MCF 10A (cell line): ENCODE measurements at regions not wholly inside any gene's neighbourhood (a gene's known extent, or its start where the extent isn't known, plus 50 kb on each side); places are given as distances from the start of the nearest gene placed in this dataset.
A peak's percentile ranks its signal among the peaks of the same experiment; 100 is the strongest.

ENCODE experiments used
- BruUV-seq: library from RNA; stranded (reverse); fragments of 400-500 nt; replicated peaks from 2 replicates; lab custom pipeline; 2021; lab: Mats Ljungman, UMichigan
- CTCF ChIA-PET: fragments of 300-600 bp; sonication (Branson Sonifier 250); formaldehyde crosslinking; extraction: SDS; loops from one replicate; lab custom pipeline; 2021; ENCODE audit warnings: antibody characterized with exemption, inconsistent platforms; lab: Yijun Ruan, JAX
- POLR2A ChIA-PET: fragments of 300-600, 350-650 bp; sonication (Branson Sonifier 250); formaldehyde crosslinking; extraction: SDS; loops from one replicate; lab custom pipeline; 2020; ENCODE audit warnings: antibody characterized with exemption, inconsistent platforms; lab: Yijun Ruan, JAX
- DNase-seq: peaks from one replicate; pipeline ENCODE4 v3.0.0-alpha.2; 2018; ENCODE audit not compliant: unreplicated experiment
- H3K27ac Mint-ChIP-seq: one replicate; pipeline ENCODE4 v1.8.0; 2022; ENCODE audit warnings: mild to moderate bottlenecking, low read depth, mixed read lengths; ENCODE audit not compliant: unreplicated experiment
- H3K27me3 Mint-ChIP-seq: one replicate; pipeline ENCODE4 v1.8.0; 2022; ENCODE audit warnings: mixed read lengths; ENCODE audit not compliant: insufficient read depth, unreplicated experiment
- H3K36me3 Mint-ChIP-seq: one replicate; pipeline ENCODE4 v1.8.0; 2022; ENCODE audit warnings: mild to moderate bottlenecking, moderate library complexity, mixed read lengths; ENCODE audit not compliant: insufficient read depth, unreplicated experiment
- H3K4me1 Mint-ChIP-seq: one replicate; pipeline ENCODE4 v1.8.0; 2022; ENCODE audit warnings: mixed read lengths; ENCODE audit not compliant: insufficient read depth, unreplicated experiment
- H3K4me3 Mint-ChIP-seq: one replicate; pipeline ENCODE4 v1.8.0; 2022; ENCODE audit warnings: mild to moderate bottlenecking, moderate library complexity, mixed read lengths; ENCODE audit not compliant: unreplicated experiment
- H3K9me3 Mint-ChIP-seq: one replicate; pipeline ENCODE4 v1.8.0; 2022; ENCODE audit warnings: mixed read lengths; ENCODE audit not compliant: unreplicated experiment
- CTCF ChIP-seq: fragments of 200-600 bp; IDR thresholded peaks from one replicate; pipeline ENCODE4 v1.8.0; 2022; ENCODE audit warnings: antibody characterized with exemption, mild to moderate bottlenecking; ENCODE audit not compliant: unreplicated experiment
- intact Hi-C: fragments of 100-400 bp; cut with micrococcal nuclease; formaldehyde crosslinking; loops from 2 replicates; pipeline ENCODE4 v1.14.1; 2022

GRCh38 chrX:44072631-44073030 lies 99.4 kb upstream of the NDP start:
- peaks cover 4% of the 10 kb centered on the region for H3K9me3 Mint-ChIP-seq
- no peak for DNase-seq
- H3K4me3 Mint-ChIP-seq, result no peak overlapping the region
- TF ChIP-seq CTCF, result no peak
- H3K27me3 Mint-ChIP-seq, result peaks cover 50% of the 10 kb centered on the region
- H3K4me1 Mint-ChIP-seq, result peaks cover 15% of the 10 kb centered on the region
- ChIA-PET CTCF (interaction anchor here (0.7 to 1.1 kb wide), 2 partner anchors 16 to 171 kb away, joined by 3 read pairs; no protein-coding TSS in a partner anchor), POLR2A (no interaction called here)
- BruUV-seq, result no TSS peak
- H3K36me3 Mint-ChIP-seq, result no peaks in the 10 kb centered on the region
- H3K27ac Mint-ChIP-seq, result no peak overlapping the region
- intact Hi-C loops, result no loop called here

GRCh38 chrX:44071847-44072551 lies 98.8 kb upstream of the NDP start:
- no peak for TF ChIP-seq CTCF
- POLR2A ChIA-PET, result interaction anchor here (0.6 kb wide), 1 partner anchor 320 kb away, joined by 3 read pairs; no protein-coding TSS in a partner anchor
- no peaks in the 10 kb centered on the region for H3K36me3 Mint-ChIP-seq
- peak; percentile 68 for DNase-seq
- intact Hi-C loops, result no loop called here
- CTCF ChIA-PET, result interaction anchor here (0.6 to 0.7 kb wide), 2 partner anchors 80 to 171 kb away, joined by 3 to 4 read pairs; no protein-coding TSS in a partner anchor
- H3K4me1 Mint-ChIP-seq, result peaks cover 15% of the 10 kb centered on the region
- H3K9me3 Mint-ChIP-seq, result no peaks in the 10 kb centered on the region
- no TSS peak for BruUV-seq
- H3K27me3 Mint-ChIP-seq, result peaks cover 44% of the 10 kb centered on the region
- no peak overlapping the region for H3K27ac Mint-ChIP-seq
- no peak overlapping the region for H3K4me3 Mint-ChIP-seq

- BruUV-seq, result no TSS peak
- ChIA-PET CTCF (interaction anchor here (0.6 kb wide), 1 partner anchor 80 kb away, joined by 4 read pairs; no protein-coding TSS in a partner anchor), POLR2A (no interaction called here)
- no peak for DNase-seq
- H3K4me3 Mint-ChIP-seq, result no peak overlapping the region
- TF ChIP-seq CTCF, result no peak
- H3K9me3 Mint-ChIP-seq, result no peaks in the 10 kb centered on the region
- peaks cover 15% of the 10 kb centered on the region for H3K4me1 Mint-ChIP-seq
- no peak overlapping the region for H3K27ac Mint-ChIP-seq
- H3K27me3 Mint-ChIP-seq, result peaks cover 46% of the 10 kb centered on the region
- no peaks in the 10 kb centered on the region for H3K36me3 Mint-ChIP-seq
- intact Hi-C loops, result no loop called here
These were observed 98.0 kb upstream of the NDP start for GRCh38 chrX:44071070-44071645.

- Mint-ChIP-seq H3K36me3 (no peaks in the 10 kb centered on the region), H3K9me3 (no peaks in the 10 kb centered on the region), H3K4me1 (peaks cover 15% of the 10 kb centered on the region), H3K27me3 (peaks cover 38% of the 10 kb centered on the region), H3K4me3 (no peak overlapping the region), H3K27ac (no peak overlapping the region)
- TF ChIP-seq CTCF, result no peak
- POLR2A ChIA-PET, result interaction anchor here (0.5 to 1.0 kb wide), 3 partner anchors 16 to 1119 kb away, joined by 3 read pairs; no protein-coding TSS in a partner anchor
- CTCF ChIA-PET, result interaction anchor here (1.0 kb wide), 1 partner anchor 175 kb away, joined by 3 read pairs; no protein-coding TSS in a partner anchor
- DNase-seq, result peak; percentile 33
- BruUV-seq, result no TSS peak
- intact Hi-C loops, result no loop called here
These were observed 94.9 kb upstream of the NDP start for GRCh38 chrX:44068043-44068442.
